LNCaP clone FGC (cell line): ENCODE measurements at regions not wholly inside any gene's neighbourhood (a gene's known extent, or its start where the extent isn't known, plus 50 kb on each side); places are given as distances from the start of the nearest gene placed in this dataset.

ENCODE experiments used
- DNase-seq: peaks from one replicate; pipeline ENCODE4 v3.0.0-alpha.2; 2011; ENCODE audit warnings: low read depth
- H3K4me3 ChIP-seq: 2 replicates; pipeline ENCODE4 v1.5.1; 2011; ENCODE audit warnings: mild to moderate bottlenecking, low read depth, low read length, control low read depth
- CTCF ChIP-seq: IDR thresholded peaks from 2 replicates; pipeline ENCODE4 v1.5.1; 2012; ENCODE audit warnings: mild to moderate bottlenecking; ENCODE audit not compliant: control insufficient read depth, insufficient read depth; ENCODE audit errors: extremely low read depth

- no peak overlapping the region for H3K4me3 ChIP-seq
- DNase-seq = no peak
- no peak for TF ChIP-seq CTCF
Measured at GRCh38 chr9:86563350-86563749, 209.1 kb upstream of the TUT7 start.

- no peak for DNase-seq
- no peak for TF ChIP-seq CTCF
- H3K4me3 ChIP-seq = no peak overlapping the region
Measured at GRCh38 chr9:86562691-86563090, 208.5 kb upstream of the TUT7 start.

DNA sequence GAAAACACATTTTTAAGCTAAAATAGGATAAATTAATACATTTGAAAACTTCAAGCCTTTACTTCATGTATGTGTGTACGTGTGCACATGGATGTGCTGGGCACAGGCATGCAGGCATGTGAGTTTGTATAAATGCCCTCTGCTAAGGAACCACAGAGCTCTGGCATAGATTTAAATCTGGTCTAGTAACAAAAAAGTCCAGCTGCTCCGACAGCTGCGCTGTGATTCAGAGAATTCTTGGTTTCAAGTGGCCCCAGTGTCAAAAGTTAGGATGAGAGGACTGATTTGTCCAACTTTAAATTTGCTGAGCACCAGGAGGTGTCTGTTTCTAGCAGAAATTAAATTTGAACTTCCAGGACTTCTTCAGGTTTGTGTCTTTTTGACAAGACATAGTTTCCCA is 203.7 kb upstream of the TUT7 start:
- DNase-seq = no peak
- TF ChIP-seq CTCF = no peak
- no peak overlapping the region for H3K4me3 ChIP-seq

- no peak for DNase-seq
- no peak overlapping the region for H3K4me3 ChIP-seq
- no peak for TF ChIP-seq CTCF
Measured at GRCh38 chr9:86557063-86557766, 203.0 kb upstream of the TUT7 start.

GRCh38 chr9:86555661-86556060 is 201.5 kb upstream of the TUT7 start:
- TF ChIP-seq CTCF = no peak
- DNase-seq = no peak
- no peak overlapping the region for H3K4me3 ChIP-seq

DNA sequence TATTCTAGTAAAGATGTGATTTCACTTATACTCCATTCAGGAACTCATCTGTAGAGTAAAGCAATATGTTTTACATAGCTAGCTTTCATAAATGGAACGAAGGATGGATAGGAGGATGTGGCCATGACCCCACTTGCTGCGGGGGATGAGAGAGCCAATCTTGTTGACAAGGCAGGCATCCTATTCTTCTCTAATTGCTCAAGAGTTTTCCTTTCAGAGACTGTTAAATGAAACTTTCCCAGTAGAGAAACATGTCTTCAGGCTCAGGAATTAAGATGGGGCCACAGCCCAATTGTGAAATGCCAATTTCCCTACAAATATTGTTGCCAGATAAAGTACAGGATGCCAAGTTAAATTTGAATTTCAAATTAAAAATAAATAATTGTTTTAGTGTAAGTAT is 196.2 kb upstream of the TUT7 start:
- H3K4me3 ChIP-seq = no peak overlapping the region
- no peak for DNase-seq
- TF ChIP-seq CTCF = no peak

DNA sequence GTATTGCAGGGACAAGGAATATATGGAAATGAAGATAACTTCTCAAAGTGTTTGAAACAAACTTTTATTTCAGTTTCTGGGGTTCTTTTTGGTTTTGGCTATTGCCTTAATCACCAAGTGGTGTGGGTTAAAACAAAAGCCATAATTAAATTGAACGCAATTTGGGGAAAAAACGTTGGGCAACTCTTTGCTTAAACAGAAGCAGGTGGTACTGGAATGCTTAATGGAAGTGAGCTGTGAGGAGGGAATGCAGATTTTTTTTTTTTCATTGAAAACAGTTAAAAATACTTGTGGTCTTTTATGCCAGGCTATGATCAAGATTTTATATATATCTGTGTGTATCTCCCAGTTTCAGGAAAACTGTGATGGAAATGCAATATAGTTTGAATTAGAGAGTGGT is 195.7 kb upstream of the TUT7 start:
- no peak for TF ChIP-seq CTCF
- H3K4me3 ChIP-seq = no peak overlapping the region
- DNase-seq = no peak
